Ovary (tissue), 7 donors: ENCODE measurements at regions not wholly inside any gene's neighbourhood (a gene's known extent, or its start where the extent isn't known, plus 50 kb on each side); places are given as distances from the start of the nearest gene placed in this dataset.

Experiments used
- DNase-seq, 5 donors: peaks; one replicate each; pipeline ENCODE4 v3.0.0-alpha.2; 2019 to 2020
- H3K27ac ChIP-seq, 2 donors: fragments of 200-600 bp; one replicate each; pipeline versions ENCODE4 v1.5.1 to v1.8.0; 2019 to 2022
- H3K27me3 ChIP-seq: fragments of 200-600 bp; one replicate; pipeline ENCODE4 v1.8.0; 2022
- H3K36me3 ChIP-seq: fragments of 200-600 bp; sonication (generic); one replicate; pipeline ENCODE4 v1.5.1; 2019
- H3K4me1 ChIP-seq: one replicate; pipeline ENCODE4 v1.8.1; 2013; ENCODE audit warnings: mild to moderate bottlenecking, moderate library complexity; ENCODE audit not compliant: insufficient read depth
- H3K4me3 ChIP-seq: fragments of 200-600 bp; sonication (generic); one replicate; pipeline ENCODE4 v1.5.1; 2017
- H3K9me3 ChIP-seq, 2 donors: fragments of 200-600 bp in 1 of 2; sonication (generic) in 1 of 2; one replicate each; pipeline versions ENCODE4 v1.5.1 to v1.8.1; 2013 to 2019; ENCODE audit warnings: mild to moderate bottlenecking in 1 of 2, moderate library complexity in 1 of 2
- EP300 ChIP-seq: sonication (generic); formaldehyde crosslinking; IDR thresholded peaks from one replicate; pipeline ENCODE4 v1.6.1; 2017; ENCODE audit warnings: antibody characterized with exemption
- POLR2A ChIP-seq: fragments of 450-650 bp; IDR thresholded peaks from one replicate; pipeline ENCODE4 v1.6.1; 2017; ENCODE audit warnings: antibody characterized with exemption, mild to moderate bottlenecking, moderate library complexity
- WGBS, 3 donors: extraction: QIAGEN DNeasy Blood & Tissue Kit in 1 of 3; methylation state at CpG; one replicate each; pipeline versions ENCODE4 v1.1.5 to v1.1.7; 2013 to 2017; 5-methylcytosine and 5-hydroxymethylcytosine counted together
- intact Hi-C, 4 donors: fragments of 100-400 bp; cut with DNase I; formaldehyde crosslinking; loops; one replicate each; pipeline versions ENCODE4 v1.11.0 to v1.15.1; 2022 to 2023
- TF ChIP-seq, protein P1 (sequence below), 3 donors: fragments of 450-650 bp in 2 of 3; fragments of 200-600 bp in 1 of 3; IDR thresholded peaks; one replicate each; pipeline versions ENCODE4 v1.5.1 to v1.8.0; 2016 to 2022; ENCODE audit warnings: antibody characterized with exemption in 3 of 3, mild to moderate bottlenecking in 1 of 3
- donor health status: DM: no; HTN: no; CAD: no; lungs with moderate emphysema.
- donor health status: DM: no; HTN: no; CAD: no.
- donor health status: Bipolar disorder and iron deficiency.
- donor health status: DM: no; HTN: no; CAD: no.
- donor health status: DM: yes; HTN: yes; CAD: no.

DNA sequence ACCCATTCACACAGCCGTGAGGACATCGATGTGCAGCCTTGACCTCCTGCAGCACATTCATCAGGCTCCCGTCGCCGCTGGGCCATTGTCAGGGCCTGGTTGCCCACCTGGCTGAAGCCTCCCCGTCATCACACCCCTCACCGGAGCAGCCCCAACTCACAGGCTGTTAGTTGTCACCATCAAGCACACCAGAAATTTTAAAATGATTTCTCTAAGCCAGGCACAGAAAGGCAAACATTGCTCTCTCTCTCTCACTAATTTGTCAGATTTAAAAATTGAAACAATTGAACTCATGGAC lies 167.1 kb downstream of the RTP5 start:
- 56 to 73% (median 70%) methylated on average over 7 of the region's 7 CpGs for WGBS, 3 donors
- Histone ChIP-seq H3K36me3 (no peaks in the 10 kb centered on the region), H3K27me3 (no peaks in the 10 kb centered on the region), H3K4me3 (no peak overlapping the region), H3K9me3 (no peaks in the 10 kb centered on the region), H3K4me1 (peaks cover 2% of the 10 kb centered on the region), H3K27ac (no peak overlapping the region)
- intact Hi-C loops, result no loop called here
- DNase-seq, result no peak
- TF ChIP-seq POLR2A, result no peak
- no peak for TF ChIP-seq EP300
- TF ChIP-seq, protein P1, sequence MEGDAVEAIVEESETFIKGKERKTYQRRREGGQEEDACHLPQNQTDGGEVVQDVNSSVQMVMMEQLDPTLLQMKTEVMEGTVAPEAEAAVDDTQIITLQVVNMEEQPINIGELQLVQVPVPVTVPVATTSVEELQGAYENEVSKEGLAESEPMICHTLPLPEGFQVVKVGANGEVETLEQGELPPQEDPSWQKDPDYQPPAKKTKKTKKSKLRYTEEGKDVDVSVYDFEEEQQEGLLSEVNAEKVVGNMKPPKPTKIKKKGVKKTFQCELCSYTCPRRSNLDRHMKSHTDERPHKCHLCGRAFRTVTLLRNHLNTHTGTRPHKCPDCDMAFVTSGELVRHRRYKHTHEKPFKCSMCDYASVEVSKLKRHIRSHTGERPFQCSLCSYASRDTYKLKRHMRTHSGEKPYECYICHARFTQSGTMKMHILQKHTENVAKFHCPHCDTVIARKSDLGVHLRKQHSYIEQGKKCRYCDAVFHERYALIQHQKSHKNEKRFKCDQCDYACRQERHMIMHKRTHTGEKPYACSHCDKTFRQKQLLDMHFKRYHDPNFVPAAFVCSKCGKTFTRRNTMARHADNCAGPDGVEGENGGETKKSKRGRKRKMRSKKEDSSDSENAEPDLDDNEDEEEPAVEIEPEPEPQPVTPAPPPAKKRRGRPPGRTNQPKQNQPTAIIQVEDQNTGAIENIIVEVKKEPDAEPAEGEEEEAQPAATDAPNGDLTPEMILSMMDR (IDR thresholded peaks at IDR 0.05), result no peak

- no peaks in the 10 kb centered on the region for H3K27me3 ChIP-seq
Observed at GRCh38 chr2:242038166-242038927, 168.8 kb downstream of the RTP5 start.

DNA sequence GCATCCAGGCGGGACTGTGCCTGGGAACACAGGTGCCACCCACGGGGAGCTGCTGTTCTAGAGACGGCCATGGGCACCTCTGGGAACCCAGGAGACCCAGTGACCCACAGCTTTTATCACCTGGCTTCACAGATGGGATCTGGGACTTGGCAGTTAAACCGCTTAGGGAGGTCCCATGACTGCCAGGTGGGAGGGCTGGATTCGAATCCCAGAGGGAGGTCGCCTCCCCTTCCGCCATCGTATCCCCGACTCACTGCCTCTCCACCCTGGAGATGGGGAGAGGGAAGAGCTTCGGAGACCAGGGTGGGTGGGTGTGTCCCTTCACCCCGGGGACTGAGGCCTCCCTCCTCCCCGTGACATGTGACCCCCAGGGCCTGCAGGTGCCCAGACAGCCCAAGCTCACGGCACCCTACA lies 169.4 kb downstream of the RTP5 start:
- Histone ChIP-seq H3K9me3 (no peaks in the 10 kb centered on the region), H3K27me3 (no peaks in the 10 kb centered on the region), H3K36me3 (no peaks in the 10 kb centered on the region), H3K27ac (no peak overlapping the region), H3K4me1 (peaks cover 2% of the 10 kb centered on the region), H3K4me3 (no peak overlapping the region)
- DNase-seq, result no peak
- intact Hi-C loops, result no loop called here
- WGBS, 3 donors, result 77 to 86% (median 83%) methylated on average over 12 to 13 of the region's 13 CpGs
- TF ChIP-seq, protein P1 (IDR thresholded peaks at IDR 0.05), result no peak
- no peak for TF ChIP-seq EP300

More at GRCh38 chr2:242038166-242038927, 168.8 kb downstream of the RTP5 start:
- Histone ChIP-seq H3K27ac (no peak overlapping the region), H3K36me3 (no peaks in the 10 kb centered on the region), H3K4me3 (no peak overlapping the region), H3K4me1 (peaks cover 2% of the 10 kb centered on the region), H3K9me3 (no peaks in the 10 kb centered on the region)
- intact Hi-C loops, result no loop called here
- WGBS, 3 donors, result 88 to 93% (median 90%) methylated on average over 20 of the region's 20 CpGs
- DNase-seq, result no peak
- TF ChIP-seq EP300 (no peak), POLR2A (no peak)
- TF ChIP-seq, protein P1 (IDR thresholded peaks at IDR 0.05), result no peak

GRCh38 chr2:242040303-242040655 lies 170.8 kb downstream of the RTP5 start:
- no peak overlapping the region for H3K4me3 ChIP-seq
- TF ChIP-seq, protein P1 (IDR thresholded peaks at IDR 0.05), result no peak
- no peak for TF ChIP-seq EP300
- TF ChIP-seq POLR2A, result no peak
- H3K4me1 ChIP-seq, result peaks cover 2% of the 10 kb centered on the region
- intact Hi-C loops, result no loop called here
- H3K27ac ChIP-seq, result no peak overlapping the region
- H3K36me3 ChIP-seq, result no peaks in the 10 kb centered on the region
- DNase-seq, result no peak
- WGBS, 3 donors, result 72 to 79% (median 77%) methylated on average over 10 of the region's 10 CpGs
- H3K27me3 ChIP-seq, result no peaks in the 10 kb centered on the region
- H3K9me3 ChIP-seq, result no peaks in the 10 kb centered on the region
